Astrocyte (in vitro differentiated cells and primary cell): ENCODE measurements at regions not wholly inside any gene's neighbourhood (a gene's known extent, or its start where the extent isn't known, plus 50 kb on each side); places are given as distances from the start of the nearest gene placed in this dataset.
"Not testable (repeated sequence)": the region's sequence is repeated elsewhere in the genome, so short reads cannot be mapped to it uniquely, and the experiment has no call there.

Source experiments
- EZH2 ChIP-seq: IDR thresholded peaks from 2 replicates; pipeline ENCODE4 v1.6.1; 2012; ENCODE audit warnings: mild to moderate bottlenecking, low read length, inconsistent platforms; ENCODE audit not compliant: insufficient read depth
- TF ChIP-seq, protein P1 (sequence below): IDR thresholded peaks from 2 replicates; pipeline ENCODE4 v1.5.1; 2011; ENCODE audit warnings: low read depth, mild to moderate bottlenecking, inconsistent platforms, low read length, moderate library complexity; ENCODE audit not compliant: insufficient read depth

DNA sequence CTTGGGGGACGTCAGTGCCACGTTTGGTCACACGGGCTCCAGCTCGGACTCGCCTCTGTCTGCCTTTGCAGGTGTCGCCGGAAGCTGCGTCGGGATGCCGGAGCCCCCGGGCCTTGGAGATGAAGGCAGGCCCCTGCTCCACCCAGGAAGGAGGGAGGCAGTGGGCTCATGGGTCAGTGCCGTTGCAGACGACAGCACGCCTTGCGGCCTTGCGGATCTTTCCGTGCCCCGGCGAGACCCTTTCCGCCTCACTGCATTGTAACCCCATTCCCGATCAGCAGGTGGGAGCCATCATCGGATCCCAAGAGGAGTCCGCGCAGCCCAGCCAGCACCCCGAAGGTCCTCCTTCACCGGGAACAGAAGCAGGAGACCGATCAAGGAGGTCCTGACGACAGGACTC is 1422.2 kb upstream of the PCDH10 start:
- TF ChIP-seq, protein P1, sequence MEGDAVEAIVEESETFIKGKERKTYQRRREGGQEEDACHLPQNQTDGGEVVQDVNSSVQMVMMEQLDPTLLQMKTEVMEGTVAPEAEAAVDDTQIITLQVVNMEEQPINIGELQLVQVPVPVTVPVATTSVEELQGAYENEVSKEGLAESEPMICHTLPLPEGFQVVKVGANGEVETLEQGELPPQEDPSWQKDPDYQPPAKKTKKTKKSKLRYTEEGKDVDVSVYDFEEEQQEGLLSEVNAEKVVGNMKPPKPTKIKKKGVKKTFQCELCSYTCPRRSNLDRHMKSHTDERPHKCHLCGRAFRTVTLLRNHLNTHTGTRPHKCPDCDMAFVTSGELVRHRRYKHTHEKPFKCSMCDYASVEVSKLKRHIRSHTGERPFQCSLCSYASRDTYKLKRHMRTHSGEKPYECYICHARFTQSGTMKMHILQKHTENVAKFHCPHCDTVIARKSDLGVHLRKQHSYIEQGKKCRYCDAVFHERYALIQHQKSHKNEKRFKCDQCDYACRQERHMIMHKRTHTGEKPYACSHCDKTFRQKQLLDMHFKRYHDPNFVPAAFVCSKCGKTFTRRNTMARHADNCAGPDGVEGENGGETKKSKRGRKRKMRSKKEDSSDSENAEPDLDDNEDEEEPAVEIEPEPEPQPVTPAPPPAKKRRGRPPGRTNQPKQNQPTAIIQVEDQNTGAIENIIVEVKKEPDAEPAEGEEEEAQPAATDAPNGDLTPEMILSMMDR, result not testable (repeated sequence)
- not testable (repeated sequence) for TF ChIP-seq EZH2
